NCI-H460 (cell line): ENCODE measurements at regions not wholly inside any gene's neighbourhood (a gene's known extent, or its start where the extent isn't known, plus 50 kb on each side); places are given as distances from the start of the nearest gene placed in this dataset.

ENCODE experiments used
- DNase-seq: peaks from one replicate; pipeline ENCODE4 v3.0.0-alpha.2; 2016; ENCODE audit warnings: low read depth; ENCODE audit errors: extremely low read depth
- small RNA-seq, 2 experiments: library from RNA; depleted of rRNA; stranded (forward); fragments of <200 nt; gene quantifications; one replicate each; pipeline ENCODE3, GENCODE V24; 2014

GRCh38 chr13:106621833-106622232, 53.9 kb upstream of the ARGLU1 start:
- DNase-seq = no peak

GRCh38 chr13:106619688-106620555, 52.0 kb upstream of the ARGLU1 start:
- peak; percentile 46 for DNase-seq

Small RNA genes lying in the stretch of these regions (small RNA-seq; reads per million reads assigned to genes)
- 0 to 0.06 reads per million in 2 experiments for gene MIR1267
- gene SNORD31B = 0 to 0.23 reads per million in 2 experiments
